ENCODE measurements at regions not wholly inside any gene's neighbourhood (a gene's known extent, or its start where the extent isn't known, plus 50 kb on each side); places are given as distances from the start of the nearest gene placed in this dataset.

DNA sequence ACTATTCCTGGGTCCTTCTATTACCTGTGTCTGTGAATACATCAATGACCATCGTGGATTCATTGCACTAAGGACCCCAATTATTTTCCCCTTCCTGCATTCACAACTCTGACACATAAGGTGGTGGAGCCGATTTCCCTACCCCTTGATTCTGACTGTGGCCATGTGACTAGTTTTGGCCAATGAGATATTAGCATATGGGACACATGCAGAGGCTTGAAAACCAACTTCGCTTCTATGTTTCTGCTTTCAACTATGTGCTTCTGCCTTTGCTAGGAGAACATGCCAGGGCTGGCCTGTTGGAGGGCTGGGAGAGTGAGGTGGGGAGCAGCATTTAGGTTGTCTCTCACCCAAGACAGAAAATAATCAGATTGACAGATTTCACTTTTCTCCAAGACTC, 483.1 kb upstream of the JAG1 start:
- TF ChIP-seq, protein P1, sequence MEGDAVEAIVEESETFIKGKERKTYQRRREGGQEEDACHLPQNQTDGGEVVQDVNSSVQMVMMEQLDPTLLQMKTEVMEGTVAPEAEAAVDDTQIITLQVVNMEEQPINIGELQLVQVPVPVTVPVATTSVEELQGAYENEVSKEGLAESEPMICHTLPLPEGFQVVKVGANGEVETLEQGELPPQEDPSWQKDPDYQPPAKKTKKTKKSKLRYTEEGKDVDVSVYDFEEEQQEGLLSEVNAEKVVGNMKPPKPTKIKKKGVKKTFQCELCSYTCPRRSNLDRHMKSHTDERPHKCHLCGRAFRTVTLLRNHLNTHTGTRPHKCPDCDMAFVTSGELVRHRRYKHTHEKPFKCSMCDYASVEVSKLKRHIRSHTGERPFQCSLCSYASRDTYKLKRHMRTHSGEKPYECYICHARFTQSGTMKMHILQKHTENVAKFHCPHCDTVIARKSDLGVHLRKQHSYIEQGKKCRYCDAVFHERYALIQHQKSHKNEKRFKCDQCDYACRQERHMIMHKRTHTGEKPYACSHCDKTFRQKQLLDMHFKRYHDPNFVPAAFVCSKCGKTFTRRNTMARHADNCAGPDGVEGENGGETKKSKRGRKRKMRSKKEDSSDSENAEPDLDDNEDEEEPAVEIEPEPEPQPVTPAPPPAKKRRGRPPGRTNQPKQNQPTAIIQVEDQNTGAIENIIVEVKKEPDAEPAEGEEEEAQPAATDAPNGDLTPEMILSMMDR (IDR thresholded peaks at IDR 0.05; ENCODE audit: borderline replicate concordance, control extremely low read depth, extremely low read depth, insufficient read depth, missing control alignments), result no peak
- no peak for DNase-seq (ENCODE audit: low spot score)
- in situ Hi-C loops (cut with MboI; ENCODE audit: low sequenced_read_pairs, unreplicated experiment), result no loop called here

DNA sequence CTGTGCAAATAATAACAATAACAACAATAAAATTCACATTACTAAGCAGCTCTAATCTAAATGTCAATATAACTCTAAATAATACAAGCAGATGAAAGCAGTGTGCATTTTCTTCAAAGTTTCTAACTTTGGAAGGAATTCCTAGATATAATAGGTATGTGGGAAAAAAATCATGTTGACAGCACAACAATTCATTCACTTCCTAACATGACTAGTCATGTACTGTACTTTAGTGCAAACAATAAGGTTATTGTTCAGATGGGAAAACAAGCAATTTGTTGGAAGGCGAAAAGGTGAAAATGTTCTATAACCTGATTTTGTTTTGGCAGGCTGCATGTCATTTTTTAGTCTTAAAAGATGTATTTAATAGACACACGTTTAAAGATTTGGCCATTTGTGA, 484.3 kb upstream of the JAG1 start:
- TF ChIP-seq, protein P1 (IDR thresholded peaks at IDR 0.05; ENCODE audit: borderline replicate concordance, control extremely low read depth, extremely low read depth, insufficient read depth, missing control alignments), result no peak
- no peak for DNase-seq (ENCODE audit: low spot score)
- in situ Hi-C loops (cut with MboI; ENCODE audit: low sequenced_read_pairs, unreplicated experiment), result no loop called here

DNA sequence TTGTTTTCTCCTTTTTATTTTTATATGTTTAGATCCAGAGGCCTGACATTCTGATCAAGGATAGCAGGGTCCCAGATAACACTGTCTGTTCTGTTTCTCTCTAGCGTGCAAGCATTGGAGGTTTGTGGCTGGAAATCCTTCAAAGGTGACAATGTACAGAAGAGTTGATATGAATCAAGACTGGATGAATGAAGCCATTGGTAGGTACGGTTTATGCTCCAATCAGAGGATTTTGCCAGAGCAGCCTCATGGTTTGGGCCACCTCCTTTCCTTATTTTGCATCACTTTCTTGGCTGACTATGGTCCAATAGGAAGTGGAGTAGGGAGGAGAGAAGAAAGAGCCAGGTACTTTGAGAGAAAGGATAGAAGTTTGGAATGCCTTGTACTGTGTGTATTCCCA, 484.8 kb upstream of the JAG1 start:
- TF ChIP-seq, protein P1 (IDR thresholded peaks at IDR 0.05; ENCODE audit: borderline replicate concordance, control extremely low read depth, extremely low read depth, insufficient read depth, missing control alignments), result no peak
- DNase-seq (ENCODE audit: low spot score), result no peak
- in situ Hi-C loops (cut with MboI; ENCODE audit: low sequenced_read_pairs, unreplicated experiment), result no loop called here

DNA sequence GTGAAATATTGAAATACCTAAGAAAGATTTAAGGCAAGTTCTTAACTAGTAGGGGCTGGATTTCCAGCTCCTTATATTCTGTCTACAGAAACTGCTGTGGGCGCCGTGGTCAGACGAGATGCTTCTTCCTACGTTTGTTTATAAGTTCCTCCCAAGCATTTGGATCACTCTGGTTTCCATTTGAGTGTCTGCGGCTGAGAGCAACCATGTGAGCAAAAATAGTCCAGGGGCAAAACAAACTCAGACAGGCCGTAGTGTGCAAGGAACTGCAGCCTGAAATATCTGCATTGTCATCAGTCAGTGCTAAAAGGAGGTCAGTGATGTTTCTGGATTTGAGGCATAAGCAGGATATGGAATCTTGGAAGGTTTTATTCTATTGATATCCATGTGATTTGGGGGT, 485.9 kb upstream of the JAG1 start:
- DNase-seq (ENCODE audit: low spot score), result no peak
- TF ChIP-seq, protein P1 (IDR thresholded peaks at IDR 0.05; ENCODE audit: borderline replicate concordance, control extremely low read depth, extremely low read depth, insufficient read depth, missing control alignments), result no peak
- in situ Hi-C loops (cut with MboI; ENCODE audit: low sequenced_read_pairs, unreplicated experiment), result no loop called here

DNA sequence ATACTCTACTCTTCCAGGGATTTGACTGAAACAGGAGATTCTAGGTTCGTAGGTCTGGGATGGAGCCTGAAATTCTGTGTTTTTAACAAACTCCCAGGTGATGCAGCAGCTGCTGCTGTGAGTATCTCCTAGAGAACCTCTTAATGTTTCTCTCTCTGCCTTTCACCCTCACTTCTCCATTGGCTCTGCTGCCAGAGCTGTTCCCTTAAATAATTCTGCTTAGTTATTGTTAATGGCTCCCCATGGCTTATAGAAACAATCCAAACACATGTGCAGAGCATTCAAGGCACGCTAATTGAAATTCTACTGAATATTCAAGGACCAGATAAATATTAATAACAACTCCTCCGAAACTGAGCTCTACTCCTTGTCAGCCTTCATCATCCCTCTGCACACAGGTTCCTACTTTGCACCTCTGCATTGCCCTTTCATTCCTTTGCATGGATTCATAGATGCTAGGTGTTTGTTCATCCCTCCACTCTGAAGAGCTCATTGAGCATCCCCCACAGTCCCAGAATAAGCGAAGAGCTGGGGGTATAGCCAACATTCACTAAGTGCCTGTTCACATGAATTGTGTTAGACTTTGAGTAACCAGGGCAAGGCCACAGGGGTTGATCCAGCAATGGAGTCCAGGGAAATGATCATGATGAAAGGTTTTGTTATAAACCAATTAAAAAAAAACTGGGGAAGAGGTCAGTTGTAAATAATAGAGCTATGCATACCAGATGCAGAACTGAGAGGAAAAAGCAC, 488.4 kb upstream of the JAG1 start:
- TF ChIP-seq, protein P1 (IDR thresholded peaks at IDR 0.05; ENCODE audit: borderline replicate concordance, control extremely low read depth, extremely low read depth, insufficient read depth, missing control alignments), result no peak
- in situ Hi-C loops (cut with MboI; ENCODE audit: low sequenced_read_pairs, unreplicated experiment), result no loop called here
- no peak for DNase-seq (ENCODE audit: low spot score)

DNA sequence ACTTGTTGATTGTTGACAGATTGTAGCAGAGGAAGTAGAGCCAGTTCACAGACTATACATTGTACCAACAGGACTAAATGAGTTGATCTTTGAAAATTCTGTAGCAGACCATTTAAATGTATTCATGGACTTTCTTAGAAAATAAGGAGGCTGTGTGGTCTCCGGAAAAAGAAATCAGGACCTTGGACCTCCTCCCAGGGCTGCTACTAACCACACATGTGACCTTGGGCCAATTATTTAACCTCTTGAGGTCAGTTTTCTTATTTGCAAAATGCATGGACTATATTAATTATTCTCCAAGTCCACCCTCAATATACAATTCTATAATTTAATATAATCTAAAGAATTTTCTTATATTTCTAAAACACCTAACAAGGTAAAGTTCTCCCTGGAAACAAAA, 492.0 kb upstream of the JAG1 start:
- in situ Hi-C loops (cut with MboI; ENCODE audit: low sequenced_read_pairs, unreplicated experiment), result no loop called here
- no peak for DNase-seq (ENCODE audit: low spot score)
- TF ChIP-seq, protein P1 (IDR thresholded peaks at IDR 0.05; ENCODE audit: borderline replicate concordance, control extremely low read depth, extremely low read depth, insufficient read depth, missing control alignments), result no peak

Measured in GM13976 (cell line).